Ishikawa (cell line): ENCODE measurements at regions not wholly inside any gene's neighbourhood (a gene's known extent, or its start where the extent isn't known, plus 50 kb on each side); places are given as distances from the start of the nearest gene placed in this dataset.

Experiments
- CREB1 ChIP-seq: IDR thresholded peaks from 2 replicates; pipeline ENCODE4 v1.6.1; 2012; ENCODE audit warnings: low read depth
- EP300 ChIP-seq: IDR thresholded peaks from 2 replicates; pipeline ENCODE4 v1.6.1; 2012; ENCODE audit warnings: borderline replicate concordance
- FOXM1 ChIP-seq: IDR thresholded peaks from 2 replicates; pipeline ENCODE4 v1.6.1; 2012; ENCODE audit warnings: low read depth, borderline replicate concordance
- MAX ChIP-seq: IDR thresholded peaks from 2 replicates; pipeline ENCODE4 v1.6.1; 2012
- RAD21 ChIP-seq: IDR thresholded peaks from 2 replicates; pipeline ENCODE4 v1.6.1; 2012; ENCODE audit warnings: low read depth
- REST ChIP-seq: IDR thresholded peaks from 2 replicates; pipeline ENCODE4 v1.6.1; 2012; ENCODE audit warnings: low read depth, mild to moderate bottlenecking
- TCF12 ChIP-seq: IDR thresholded peaks from 2 replicates; pipeline ENCODE4 v1.6.1; 2012; ENCODE audit warnings: low read depth
- YY1 ChIP-seq: IDR thresholded peaks from 2 replicates; pipeline ENCODE4 v1.6.1; 2012; ENCODE audit warnings: low read depth
- ZBTB7A ChIP-seq: IDR thresholded peaks from 2 replicates; pipeline ENCODE4 v1.6.1; 2012; ENCODE audit warnings: low read depth

- TF ChIP-seq MAX, result no peak
- no peak for TF ChIP-seq YY1
- no peak for TF ChIP-seq TCF12
- no peak for TF ChIP-seq CREB1
- no peak for TF ChIP-seq EP300
- no peak for TF ChIP-seq REST
- no peak for TF ChIP-seq ZBTB7A
- TF ChIP-seq FOXM1, result no peak
- no peak for TF ChIP-seq RAD21
Measured at GRCh38 chrX:4930426-4930825, 1217.0 kb upstream of the PRKX start.
